Activated CD4-positive, alpha-beta T cell treated with anti-CD3 and anti-CD28 coated beads for 48 hours (primary cell): ENCODE measurements at regions not wholly inside any gene's neighbourhood (a gene's known extent, or its start where the extent isn't known, plus 50 kb on each side); places are given as distances from the start of the nearest gene placed in this dataset.
"Not testable (repeated sequence)": the region's sequence is repeated elsewhere in the genome, so short reads cannot be mapped to it uniquely, and the experiment has no call there.

Experiments
- DNase-seq: peaks from one replicate; pipeline ENCODE4 v3.0.0-alpha.2; 2020

GRCh38 chr5:58294598-58295305 is 165.1 kb downstream of the PLK2 start:
- DNase-seq = no peak

- not testable (repeated sequence) for DNase-seq
These were observed 171.6 kb downstream of the PLK2 start for GRCh38 chr5:58288275-58288674.

- no peak for DNase-seq
These were observed 173.1 kb downstream of the PLK2 start for GRCh38 chr5:58286741-58287140.

GRCh38 chr5:58285900-58286299 is 174.0 kb downstream of the PLK2 start:
- DNase-seq = no peak

GRCh38 chr5:58284886-58285285 is 175.0 kb downstream of the PLK2 start:
- DNase-seq = no peak

- DNase-seq = no peak
These were observed 178.7 kb downstream of the PLK2 start for GRCh38 chr5:58281189-58281588.

- DNase-seq = no peak
These were observed 180.6 kb downstream of the PLK2 start for GRCh38 chr5:58279259-58279658.

GRCh38 chr5:58276431-58276830 is 183.5 kb downstream of the PLK2 start:
- no peak for DNase-seq

- no peak for DNase-seq
These were observed 184.4 kb downstream of the PLK2 start for GRCh38 chr5:58275516-58275915.

- DNase-seq = no peak
These were observed 185.7 kb downstream of the PLK2 start for GRCh38 chr5:58274191-58274590.

- DNase-seq = no peak
These were observed 186.2 kb downstream of the PLK2 start for GRCh38 chr5:58273711-58274110.

- no peak for DNase-seq
These were observed 191.6 kb downstream of the PLK2 start for GRCh38 chr5:58268268-58268667.

GRCh38 chr5:58266402-58266801 is 193.5 kb downstream of the PLK2 start:
- no peak for DNase-seq

GRCh38 chr5:58265246-58265930 is 194.5 kb downstream of the PLK2 start:
- DNase-seq = no peak

GRCh38 chr5:58264276-58264675 is 195.6 kb downstream of the PLK2 start:
- DNase-seq = no peak

- no peak for DNase-seq
These were observed 196.6 kb downstream of the PLK2 start for GRCh38 chr5:58263296-58263695.

- no peak for DNase-seq
These were observed 197.7 kb downstream of the PLK2 start for GRCh38 chr5:58262226-58262625.

GRCh38 chr5:58261605-58262004 is 198.3 kb downstream of the PLK2 start:
- no peak for DNase-seq

GRCh38 chr5:58260243-58260642 is 199.6 kb downstream of the PLK2 start:
- no peak for DNase-seq

GRCh38 chr5:58259685-58260152 is 200.2 kb downstream of the PLK2 start:
- DNase-seq = no peak

- no peak for DNase-seq
These were observed 200.8 kb downstream of the PLK2 start for GRCh38 chr5:58258984-58259684.

GRCh38 chr5:58255970-58256369 is 203.9 kb downstream of the PLK2 start:
- DNase-seq = no peak

GRCh38 chr5:58255386-58255785 is 204.5 kb downstream of the PLK2 start:
- no peak for DNase-seq

- no peak for DNase-seq
These were observed 211.7 kb downstream of the PLK2 start for GRCh38 chr5:58248221-58248620.
